HG02763 (cell line): ENCODE measurements at regions not wholly inside any gene's neighbourhood (a gene's known extent, or its start where the extent isn't known, plus 50 kb on each side); places are given as distances from the start of the nearest gene placed in this dataset.
A peak's percentile ranks its signal among the peaks of the same experiment; 100 is the strongest.
"Not testable (repeated sequence)": the region's sequence is repeated elsewhere in the genome, so short reads cannot be mapped to it uniquely, and the experiment has no call there.

Experiments
- ATAC-seq: cut with Tn5 transposase; IDR thresholded peaks from one replicate; pipeline ENCODE4 v1.9.1; 2021; ENCODE audit warnings: mild to moderate bottlenecking, moderate library complexity; ENCODE audit not compliant: unreplicated experiment

DNA sequence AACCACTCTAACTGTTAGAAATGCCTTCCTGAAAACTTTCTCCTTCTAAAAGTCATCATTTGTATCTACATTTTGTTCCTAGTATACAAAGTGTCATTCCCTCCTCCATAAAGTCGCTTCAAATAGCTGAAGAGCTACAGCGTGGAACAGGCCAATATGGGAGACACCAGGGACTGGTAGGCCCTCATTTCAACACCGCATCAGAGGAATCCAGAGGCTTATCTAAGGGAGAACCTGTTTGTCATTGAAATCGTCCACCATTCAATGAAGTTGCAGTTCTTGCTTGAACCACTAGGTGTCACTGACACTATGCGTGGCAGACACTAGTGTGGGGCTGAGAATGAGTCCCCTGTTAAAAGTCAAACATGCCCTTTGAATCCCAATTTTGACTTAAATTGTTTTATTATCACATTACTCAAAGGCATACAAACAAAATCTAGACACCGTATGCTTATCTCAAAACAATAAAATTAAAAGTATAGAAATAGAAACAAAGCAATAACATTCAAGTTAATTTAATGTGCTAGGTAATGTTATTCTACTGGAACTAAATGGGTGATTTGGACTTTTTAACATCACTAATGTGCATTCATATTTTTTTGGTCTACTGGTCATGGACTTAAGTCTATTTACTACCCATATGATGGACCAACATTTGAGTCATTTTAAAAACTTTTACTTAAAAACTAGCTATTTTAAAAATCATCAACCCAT, 182.3 kb downstream of the FCRL5 start:
- ATAC-seq, result no peak

DNA sequence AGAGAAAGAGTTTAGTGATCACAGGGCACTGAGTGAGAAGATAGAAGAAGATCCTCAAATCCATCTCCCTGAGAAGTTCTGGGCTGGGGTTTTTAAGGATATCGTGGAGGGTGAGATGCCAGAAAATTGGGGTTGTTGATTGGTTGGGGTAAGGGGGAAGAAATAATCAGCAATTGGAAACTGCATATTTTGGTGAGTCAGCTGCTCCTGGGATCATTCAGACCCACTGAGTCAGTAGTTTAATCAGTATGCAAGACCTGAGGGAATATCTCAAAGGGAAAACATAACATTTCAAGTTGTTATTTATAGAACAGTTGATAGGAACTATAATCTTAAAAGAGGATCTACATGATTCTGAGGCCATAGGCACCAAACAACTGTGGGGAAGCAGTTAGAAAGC, 183.4 kb downstream of the FCRL5 start:
- not testable (repeated sequence) for ATAC-seq

DNA sequence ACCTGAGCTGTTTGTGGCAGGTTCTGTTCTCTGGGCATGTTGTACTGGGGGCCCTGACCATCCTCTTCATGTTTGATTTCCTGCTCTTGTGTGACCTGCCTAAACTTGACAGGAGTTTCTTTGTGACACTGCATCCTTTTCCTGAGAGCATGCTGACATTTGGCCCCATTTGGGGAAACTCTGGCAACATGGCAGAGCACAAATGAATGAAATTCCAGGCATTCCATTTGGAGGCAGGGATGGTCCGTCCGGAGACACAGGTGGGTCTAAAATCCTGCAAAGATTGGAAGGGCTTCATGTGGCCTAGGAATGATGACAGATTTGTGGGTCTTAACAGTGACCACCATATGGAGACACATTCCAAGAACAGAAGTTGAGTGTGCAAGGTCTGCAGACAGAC, 184.0 kb downstream of the FCRL5 start:
- no peak for ATAC-seq

DNA sequence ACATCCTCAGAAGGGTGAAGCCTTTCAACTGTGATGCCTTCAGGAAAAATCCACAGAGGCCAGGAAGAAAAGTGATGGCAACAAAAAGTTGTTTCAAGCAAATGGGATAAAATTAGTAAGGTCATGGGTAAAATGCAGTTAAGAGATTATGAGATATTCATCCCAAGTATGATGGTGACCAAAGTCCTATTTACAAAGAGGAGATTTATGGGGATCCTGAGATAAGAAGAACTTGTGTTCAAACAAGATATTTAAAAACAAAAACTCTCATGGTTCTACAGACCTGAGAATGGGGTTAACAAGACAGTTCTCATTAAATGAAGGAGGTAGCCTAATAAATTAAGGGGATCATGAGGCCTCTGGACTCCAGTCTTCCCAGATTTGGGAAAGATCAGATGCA, 184.4 kb downstream of the FCRL5 start:
- ATAC-seq, result no peak

GRCh38 chr1:157367091-157367739, 185.1 kb downstream of the FCRL5 start:
- no peak for ATAC-seq

- ATAC-seq, result no peak
These were observed 187.7 kb downstream of the FCRL5 start for GRCh38 chr1:157364612-157365011.

DNA sequence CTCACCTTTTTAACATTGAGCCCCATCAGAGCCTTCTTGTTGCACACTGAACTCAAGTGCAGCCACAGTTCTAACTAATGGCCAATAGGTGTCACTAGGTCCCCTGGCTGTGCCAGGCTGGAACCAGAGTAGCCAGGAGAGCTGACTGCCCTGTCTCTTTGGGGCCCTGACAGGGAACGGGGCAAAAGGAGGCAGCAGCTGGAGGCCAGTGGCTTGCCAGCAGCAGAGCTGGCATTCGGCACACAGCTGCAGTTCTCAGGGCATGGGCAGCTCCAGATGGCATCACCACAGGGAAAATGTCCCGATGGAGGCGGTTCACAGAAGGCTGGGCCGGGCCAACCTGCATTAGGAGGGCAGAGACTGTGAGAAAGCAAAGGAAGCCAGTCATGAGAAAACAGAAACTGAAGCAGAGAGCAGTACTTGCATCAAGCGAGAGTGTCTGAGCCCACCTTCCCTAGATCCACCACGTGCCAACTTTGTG, 188.6 kb downstream of the FCRL5 start:
- ATAC-seq, result peak; percentile 64

DNA sequence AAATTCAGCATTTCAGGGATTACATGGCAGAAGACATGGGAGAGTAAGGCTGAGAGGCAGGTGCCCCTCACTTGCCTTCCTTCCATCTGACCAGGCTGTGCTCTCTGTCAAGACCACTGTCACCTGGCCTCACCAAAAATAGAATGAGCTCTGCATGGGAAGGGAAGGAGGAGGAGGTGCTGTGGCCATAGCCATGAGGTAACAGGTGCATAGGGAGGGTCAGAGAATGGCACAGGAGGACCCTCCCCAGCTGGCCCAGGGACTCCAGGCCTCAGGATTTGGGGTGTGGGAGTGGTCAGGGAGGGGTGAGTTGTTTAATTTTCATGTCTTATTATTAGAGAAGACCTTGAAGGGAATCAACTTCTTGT, 192.3 kb downstream of the FCRL5 start:
- ATAC-seq, result no peak

- ATAC-seq, result no peak
These were observed 192.8 kb downstream of the FCRL5 start for GRCh38 chr1:157359314-157360022.

DNA sequence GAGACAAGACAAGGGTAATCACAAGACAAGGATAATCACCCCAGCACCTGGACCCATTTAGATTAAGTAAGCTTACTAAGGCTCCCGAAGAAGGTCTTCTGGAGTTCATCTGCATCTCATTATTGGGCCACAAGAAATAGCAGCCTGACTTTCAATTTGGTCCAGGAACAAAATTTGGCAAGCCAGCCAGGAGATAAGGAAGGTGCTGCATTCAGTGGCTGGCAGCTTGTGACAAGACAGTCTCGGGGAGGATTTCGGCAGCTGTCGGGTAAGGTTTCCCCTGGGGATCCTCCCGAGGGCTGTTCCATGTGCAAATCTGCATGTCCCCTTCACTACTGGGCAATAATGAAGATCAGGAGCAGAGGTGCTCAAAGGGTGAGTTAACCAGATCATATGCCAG, 195.2 kb downstream of the FCRL5 start:
- no peak for ATAC-seq

DNA sequence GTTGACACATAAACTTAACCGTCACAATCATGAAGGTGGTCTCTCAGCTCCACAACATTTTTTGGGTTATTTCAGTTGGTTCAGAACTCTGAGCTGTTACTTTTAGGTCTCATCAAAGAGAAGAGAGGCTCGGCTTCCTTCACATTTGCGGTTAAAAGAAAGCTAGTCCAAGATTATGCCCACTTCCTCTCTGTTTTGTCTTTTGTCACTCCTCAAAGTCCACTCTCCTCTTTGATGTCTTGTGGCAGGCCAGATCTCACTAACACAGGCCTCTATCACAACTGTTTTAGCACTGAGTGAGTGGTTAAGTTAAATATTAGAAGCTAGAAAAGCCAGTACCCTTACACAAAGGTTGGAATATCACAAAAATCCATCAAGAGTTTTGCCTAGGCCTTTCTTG, 195.7 kb downstream of the FCRL5 start:
- ATAC-seq, result no peak

DNA sequence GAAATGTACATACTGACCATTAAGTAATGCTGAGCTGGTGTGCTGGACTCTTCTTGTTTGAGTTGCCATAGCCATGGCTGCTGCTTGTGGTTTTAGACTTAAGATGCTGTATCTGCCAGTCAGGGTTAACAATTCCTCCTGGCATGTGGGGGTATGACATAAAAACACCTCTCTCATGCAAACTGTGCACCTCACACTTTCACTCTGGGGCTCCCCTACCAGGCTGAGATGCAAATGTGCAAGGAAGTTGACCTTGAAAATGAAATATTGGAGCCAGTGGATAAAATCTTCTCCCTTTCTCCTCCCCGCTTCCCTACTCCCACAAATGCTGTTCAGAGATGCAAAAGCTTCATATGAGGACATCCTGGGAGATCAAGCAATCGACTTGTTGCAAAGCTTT, 198.8 kb downstream of the FCRL5 start:
- ATAC-seq, result no peak

- ATAC-seq, result no peak
These were observed 199.4 kb downstream of the FCRL5 start for GRCh38 chr1:157352817-157353408.

DNA sequence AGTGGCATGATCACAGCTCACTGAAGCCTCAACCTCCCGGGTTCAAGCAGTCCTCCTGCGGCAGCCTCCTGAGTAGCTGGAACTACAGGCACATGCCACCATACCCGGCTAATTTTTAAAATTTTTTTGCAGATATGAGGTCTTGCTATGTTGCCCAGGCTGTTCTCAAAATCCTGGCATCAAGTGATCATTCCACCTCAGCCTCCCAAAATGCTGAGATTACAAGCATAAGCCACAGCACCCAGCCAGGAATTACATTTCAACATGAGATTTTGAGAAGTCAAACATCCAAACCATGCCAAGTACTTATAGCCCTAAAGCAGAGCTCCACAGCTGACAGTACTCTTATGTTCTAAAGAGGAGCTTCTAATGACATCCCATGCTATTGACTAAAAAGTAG, 200.1 kb downstream of the FCRL5 start:
- no peak for ATAC-seq

GRCh38 chr1:157351800-157352199, 200.5 kb downstream of the FCRL5 start:
- not testable (repeated sequence) for ATAC-seq

- no peak for ATAC-seq
These were observed 203.5 kb downstream of the FCRL5 start for GRCh38 chr1:157348538-157349480.

GRCh38 chr1:157347506-157347905, 204.8 kb downstream of the FCRL5 start:
- no peak for ATAC-seq

GRCh38 chr1:157337785-157338184, 199.6 kb upstream of the ETV3 start:
- ATAC-seq, result not testable (repeated sequence)

DNA sequence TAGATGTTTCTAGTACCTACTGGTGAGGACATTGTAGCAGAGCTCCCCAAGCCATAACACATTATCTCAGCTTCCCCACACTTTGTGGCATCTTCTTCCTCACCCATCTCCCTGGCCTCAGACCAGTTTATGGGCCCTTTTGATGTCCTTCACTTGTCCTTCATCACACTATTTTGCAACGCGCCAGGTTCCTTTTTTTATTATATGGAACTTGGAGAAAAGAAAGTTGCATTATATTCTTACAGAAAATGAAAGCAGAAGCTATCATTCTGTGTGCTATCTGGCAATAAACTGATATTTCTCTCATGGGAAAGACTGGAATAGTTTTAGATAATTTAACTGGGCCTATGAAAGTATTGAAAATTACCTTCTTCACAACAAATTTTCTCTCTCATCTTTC, 196.9 kb upstream of the ETV3 start:
- ATAC-seq, result no peak

GRCh38 chr1:157334041-157334440, 195.8 kb upstream of the ETV3 start:
- ATAC-seq, result no peak
